ENCODE measurements at regions not wholly inside any gene's neighbourhood (a gene's known extent, or its start where the extent isn't known, plus 50 kb on each side); places are given as distances from the start of the nearest gene placed in this dataset.

GRCh38 chr9:32319312-32319929 is 65.0 kb upstream of the ACO1 start:
- in situ Hi-C loops (cut with MboI), result no loop called here
- CTCF ChIA-PET (ENCODE audit: low intra/inter-chr PET ratio), result no interaction called here

DNA sequence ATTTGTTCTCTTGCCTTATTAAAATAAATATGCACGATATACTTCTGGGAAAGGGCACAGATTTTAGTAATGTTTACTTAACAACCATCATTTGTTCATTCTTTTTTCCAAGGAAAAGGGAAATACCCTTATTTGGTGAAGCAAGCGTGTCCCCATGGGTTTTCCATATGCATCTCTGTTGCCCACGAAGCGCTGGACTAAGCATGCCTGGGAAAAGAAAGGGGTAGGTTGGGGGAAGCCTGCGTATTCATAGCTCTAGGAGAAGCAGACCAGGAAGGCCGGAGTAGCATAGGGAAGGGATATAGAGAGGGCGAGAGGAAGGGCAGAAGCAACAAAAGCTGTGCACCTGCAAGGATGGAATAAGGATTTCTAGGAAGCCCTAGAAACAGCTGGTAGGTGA is 61.8 kb upstream of the ACO1 start:
- Histone ChIP-seq H2AFZ (ENCODE audit: low read depth, low read length) (no peak overlapping the region), H3K36me3 (ENCODE audit: control insufficient read depth, insufficient read depth, low read length) (no peaks in the 10 kb centered on the region), H3K79me2 (ENCODE audit: control insufficient read depth, insufficient read depth, low read length) (no peaks in the 10 kb centered on the region), H3K4me2 (ENCODE audit: insufficient read depth, low read length) (no peak overlapping the region), H3K4me3 (no peak overlapping the region), H3K27ac (ENCODE audit: extremely low read depth, low read depth, low read length) (no peak overlapping the region), H4K20me1 (replicated peaks; ENCODE audit: control insufficient read depth, insufficient read depth, low read length) (no peaks in the 10 kb centered on the region), H3K27me3 (ENCODE audit: control insufficient read depth in 2 of 2, insufficient read depth in 2 of 2, low read length in 2 of 2) (no peaks in the 10 kb centered on the region), H3K9ac (ENCODE audit: insufficient read depth in 1 of 2, low read depth in 2 of 2, low read length in 2 of 2) (no peak overlapping the region), H3K9me3 (replicated peaks; ENCODE audit: control insufficient read depth, insufficient read depth, low read depth, low read length) (no peaks in the 10 kb centered on the region), H3K4me1 (replicated peaks in 1 of 2; ENCODE audit: control insufficient read depth in 2 of 2, insufficient read depth in 2 of 2, low read length in 2 of 2) (no peaks in the 10 kb centered on the region), H3K9me1 (ENCODE audit: control insufficient read depth, insufficient read depth, low read length) (no peaks in the 10 kb centered on the region)
- ATAC-seq, result no peak
- ChIA-PET POLR2A (no interaction called here), CTCF (ENCODE audit: low intra/inter-chr PET ratio) (no interaction called here)
- no TSS peak for BruUV-seq (replicated peaks)
- in situ Hi-C loops (cut with MboI) (no loop called here), intact Hi-C loops (cut with micrococcal nuclease) (no loop called here)
- no peak for FAIRE-seq
- DNase-seq (ENCODE audit: extremely low read depth in 1 of 4, low spot score in 3 of 4), result no peak
- 1% methylated on average over 7 of the region's 7 CpGs for WGBS (ENCODE audit: insufficient coverage, low coverage, missing lambda C conversion rate)
- TF ChIP-seq DIDO1 (tag; IDR thresholded peaks at IDR 0.05; ENCODE audit: low read depth) (no peak), NONO (IDR thresholded peaks at IDR 0.05; ENCODE audit: low read depth in 2 of 2, low read length in 1 of 2) (no peak), SMARCB1 (IDR thresholded peaks at IDR 0.05; ENCODE audit: insufficient read length, low read depth) (no peak), RHOXF2B (CRISPR knock-in tag; conservative IDR thresholded peaks at IDR 0.05) (no peak), ZNF830 (CRISPR knock-in tag; IDR thresholded peaks at IDR 0.05) (no peak), NCOA4 (IDR thresholded peaks at IDR 0.05; ENCODE audit: partially characterized antibody) (no peak), XRCC3 (IDR thresholded peaks at IDR 0.05) (no peak), ZNF212 (CRISPR knock-in tag; IDR thresholded peaks at IDR 0.05) (no peak), MCM7 (IDR thresholded peaks at IDR 0.05) (no peak), NCOA1 (IDR thresholded peaks at IDR 0.05; ENCODE audit: low read depth) (no peak), ZNF780A (CRISPR knock-in tag; IDR thresholded peaks at IDR 0.05) (no peak), ASH1L (IDR thresholded peaks at IDR 0.05; ENCODE audit: borderline replicate concordance, low read depth, partially characterized antibody) (no peak), DDX20 (tag; IDR thresholded peaks at IDR 0.05; ENCODE audit: low read depth) (no peak)
- TF ChIP-seq, protein P1, sequence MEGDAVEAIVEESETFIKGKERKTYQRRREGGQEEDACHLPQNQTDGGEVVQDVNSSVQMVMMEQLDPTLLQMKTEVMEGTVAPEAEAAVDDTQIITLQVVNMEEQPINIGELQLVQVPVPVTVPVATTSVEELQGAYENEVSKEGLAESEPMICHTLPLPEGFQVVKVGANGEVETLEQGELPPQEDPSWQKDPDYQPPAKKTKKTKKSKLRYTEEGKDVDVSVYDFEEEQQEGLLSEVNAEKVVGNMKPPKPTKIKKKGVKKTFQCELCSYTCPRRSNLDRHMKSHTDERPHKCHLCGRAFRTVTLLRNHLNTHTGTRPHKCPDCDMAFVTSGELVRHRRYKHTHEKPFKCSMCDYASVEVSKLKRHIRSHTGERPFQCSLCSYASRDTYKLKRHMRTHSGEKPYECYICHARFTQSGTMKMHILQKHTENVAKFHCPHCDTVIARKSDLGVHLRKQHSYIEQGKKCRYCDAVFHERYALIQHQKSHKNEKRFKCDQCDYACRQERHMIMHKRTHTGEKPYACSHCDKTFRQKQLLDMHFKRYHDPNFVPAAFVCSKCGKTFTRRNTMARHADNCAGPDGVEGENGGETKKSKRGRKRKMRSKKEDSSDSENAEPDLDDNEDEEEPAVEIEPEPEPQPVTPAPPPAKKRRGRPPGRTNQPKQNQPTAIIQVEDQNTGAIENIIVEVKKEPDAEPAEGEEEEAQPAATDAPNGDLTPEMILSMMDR (IDR thresholded peaks at IDR 0.05 in 2 of 3, conservative IDR thresholded peaks at IDR 0.05 in 1 of 3; ENCODE audit: insufficient read depth in 2 of 3, low read depth in 1 of 3, low read length in 3 of 3), result no peak
- TF ChIP-seq, protein P2, sequence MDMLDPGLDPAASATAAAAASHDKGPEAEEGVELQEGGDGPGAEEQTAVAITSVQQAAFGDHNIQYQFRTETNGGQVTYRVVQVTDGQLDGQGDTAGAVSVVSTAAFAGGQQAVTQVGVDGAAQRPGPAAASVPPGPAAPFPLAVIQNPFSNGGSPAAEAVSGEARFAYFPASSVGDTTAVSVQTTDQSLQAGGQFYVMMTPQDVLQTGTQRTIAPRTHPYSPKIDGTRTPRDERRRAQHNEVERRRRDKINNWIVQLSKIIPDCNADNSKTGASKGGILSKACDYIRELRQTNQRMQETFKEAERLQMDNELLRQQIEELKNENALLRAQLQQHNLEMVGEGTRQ (CRISPR knock-in tag; IDR thresholded peaks at IDR 0.05), result no peak

More at GRCh38 chr9:32319312-32319929, 65.0 kb upstream of the ACO1 start:
- Histone ChIP-seq H3K9me1 (ENCODE audit: control insufficient read depth, insufficient read depth, low read length) (no peaks in the 10 kb centered on the region), H3K9ac (ENCODE audit: insufficient read depth in 1 of 2, low read depth in 2 of 2, low read length in 2 of 2) (no peak overlapping the region), H3K27ac (ENCODE audit: extremely low read depth, low read depth, low read length) (no peak overlapping the region), H4K20me1 (replicated peaks; ENCODE audit: control insufficient read depth, insufficient read depth, low read length) (no peaks in the 10 kb centered on the region), H3K27me3 (ENCODE audit: control insufficient read depth in 2 of 2, insufficient read depth in 2 of 2, low read length in 2 of 2) (no peaks in the 10 kb centered on the region), H3K9me3 (replicated peaks; ENCODE audit: control insufficient read depth, insufficient read depth, low read depth, low read length) (no peaks in the 10 kb centered on the region), H3K79me2 (ENCODE audit: control insufficient read depth, insufficient read depth, low read length) (no peaks in the 10 kb centered on the region), H2AFZ (ENCODE audit: low read depth, low read length) (no peak overlapping the region), H3K4me2 (ENCODE audit: insufficient read depth, low read length) (no peak overlapping the region), H3K4me3 (no peak overlapping the region), H3K4me1 (replicated peaks in 1 of 2; ENCODE audit: control insufficient read depth in 2 of 2, insufficient read depth in 2 of 2, low read length in 2 of 2) (no peaks in the 10 kb centered on the region), H3K36me3 (ENCODE audit: control insufficient read depth, insufficient read depth, low read length) (no peaks in the 10 kb centered on the region)
- ATAC-seq (no peak), FAIRE-seq (no peak), DNase-seq (ENCODE audit: extremely low read depth in 1 of 4, low spot score in 3 of 4) (no peak)
- no TSS peak for BruUV-seq (replicated peaks)
- POLR2A ChIA-PET, result interaction anchor here (0.7 kb wide), 1 partner anchor 10 kb away, joined by 3 read pairs; no protein-coding TSS in a partner anchor
- intact Hi-C loops (cut with micrococcal nuclease), result no loop called here
- TF ChIP-seq ZNF174 (CRISPR knock-in tag; IDR thresholded peaks at IDR 0.05), result no peak
- 0% methylated on average over 4 of the region's 4 CpGs for WGBS (ENCODE audit: insufficient coverage, low coverage, missing lambda C conversion rate)

Measured in K562 (cell line).